Kidney capillary endothelial cell (primary cell): ENCODE measurements at regions not wholly inside any gene's neighbourhood (a gene's known extent, or its start where the extent isn't known, plus 50 kb on each side); places are given as distances from the start of the nearest gene placed in this dataset.
"Not testable (repeated sequence)": the region's sequence is repeated elsewhere in the genome, so short reads cannot be mapped to it uniquely, and the experiment has no call there.

ENCODE experiments used
- DNase-seq: peaks from one replicate; pipeline ENCODE4 v3.0.0-alpha.2; 2018; ENCODE audit warnings: low spot score

- no peak for DNase-seq
Measured at GRCh38 chr16:85517563-85518179, 95.5 kb upstream of the GSE1 start.

DNA sequence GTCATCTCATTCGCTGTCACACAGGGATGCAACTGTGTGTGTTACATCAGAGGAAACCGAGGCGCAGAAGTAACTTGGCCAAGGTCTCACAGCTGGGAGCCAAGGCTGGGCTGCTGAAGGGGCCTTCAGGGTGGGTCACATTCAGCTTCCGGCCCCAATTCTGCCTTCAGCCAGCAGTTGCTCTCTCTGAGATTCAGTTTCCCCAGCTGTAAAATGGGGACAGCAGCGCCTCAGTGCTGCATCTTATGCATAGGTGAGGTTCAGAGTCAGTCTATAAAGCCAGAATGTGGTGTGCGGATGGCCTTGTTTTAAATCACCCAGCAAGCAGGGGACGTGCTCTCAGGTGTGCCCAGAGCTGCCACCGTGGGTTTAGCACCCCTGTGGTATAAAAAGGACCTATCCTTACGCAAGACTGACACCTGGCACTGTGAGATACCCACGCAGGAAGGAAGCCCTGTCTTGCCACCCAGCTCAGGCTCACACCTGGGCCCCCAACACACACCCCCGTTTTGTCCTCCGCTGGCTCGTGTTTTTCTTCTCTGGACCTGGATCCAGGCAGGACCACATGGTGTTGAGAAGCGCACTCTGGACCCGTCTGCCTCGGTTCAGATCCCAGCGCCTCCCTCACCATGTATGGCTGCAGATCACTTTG, 94.6 kb upstream of the GSE1 start:
- DNase-seq: no peak

DNA sequence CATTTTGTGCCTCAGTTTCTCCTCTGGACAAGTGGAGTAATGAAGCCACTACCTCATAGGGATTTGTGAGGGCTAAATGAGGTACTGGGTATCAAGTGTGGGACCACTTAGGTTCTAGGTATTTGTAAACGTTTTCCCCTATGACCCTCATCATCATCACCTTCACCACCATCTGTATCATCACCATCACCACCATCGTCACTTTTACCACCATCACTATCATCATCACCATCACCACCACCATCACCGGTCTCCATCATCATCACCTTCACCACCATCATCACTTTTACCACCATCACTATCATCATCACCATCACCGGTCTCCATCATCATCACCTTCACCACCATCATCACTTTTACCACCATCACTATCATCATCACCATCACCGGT, 94.1 kb upstream of the GSE1 start:
- DNase-seq: not testable (repeated sequence)

DNA sequence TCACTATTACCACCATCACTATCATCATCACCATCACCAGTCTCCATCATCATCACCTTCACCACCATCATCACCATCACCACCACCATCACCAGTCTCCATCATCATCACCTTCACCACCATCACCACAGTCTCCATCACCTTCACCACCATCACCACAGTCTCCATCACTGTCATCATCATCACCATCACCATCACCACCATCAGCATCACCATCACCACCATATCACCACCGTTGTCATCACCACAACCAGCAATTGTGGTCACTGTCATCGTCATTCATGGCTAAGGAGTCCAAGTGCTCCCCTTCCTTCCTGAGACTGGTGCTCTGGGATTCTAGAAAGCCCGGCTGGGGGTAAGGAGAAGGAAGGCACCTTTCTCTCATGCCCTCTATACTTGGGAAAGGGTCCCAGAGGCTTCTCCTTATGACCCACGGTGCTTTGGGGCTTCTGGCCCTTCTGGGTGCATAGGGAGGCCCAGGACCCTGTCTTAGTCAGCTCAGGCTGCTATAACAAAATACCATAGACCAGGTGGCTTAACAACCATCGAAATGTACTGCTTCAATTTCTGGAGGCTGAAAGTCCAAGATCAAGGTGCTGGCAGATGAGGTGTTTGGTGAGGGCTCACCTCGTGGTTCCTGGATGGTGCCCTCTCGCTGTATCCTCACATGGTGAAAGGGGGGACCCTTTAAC, 93.4 kb upstream of the GSE1 start:
- DNase-seq: no peak

GRCh38 chr16:85520853-85521521, 92.1 kb upstream of the GSE1 start:
- DNase-seq: no peak

DNA sequence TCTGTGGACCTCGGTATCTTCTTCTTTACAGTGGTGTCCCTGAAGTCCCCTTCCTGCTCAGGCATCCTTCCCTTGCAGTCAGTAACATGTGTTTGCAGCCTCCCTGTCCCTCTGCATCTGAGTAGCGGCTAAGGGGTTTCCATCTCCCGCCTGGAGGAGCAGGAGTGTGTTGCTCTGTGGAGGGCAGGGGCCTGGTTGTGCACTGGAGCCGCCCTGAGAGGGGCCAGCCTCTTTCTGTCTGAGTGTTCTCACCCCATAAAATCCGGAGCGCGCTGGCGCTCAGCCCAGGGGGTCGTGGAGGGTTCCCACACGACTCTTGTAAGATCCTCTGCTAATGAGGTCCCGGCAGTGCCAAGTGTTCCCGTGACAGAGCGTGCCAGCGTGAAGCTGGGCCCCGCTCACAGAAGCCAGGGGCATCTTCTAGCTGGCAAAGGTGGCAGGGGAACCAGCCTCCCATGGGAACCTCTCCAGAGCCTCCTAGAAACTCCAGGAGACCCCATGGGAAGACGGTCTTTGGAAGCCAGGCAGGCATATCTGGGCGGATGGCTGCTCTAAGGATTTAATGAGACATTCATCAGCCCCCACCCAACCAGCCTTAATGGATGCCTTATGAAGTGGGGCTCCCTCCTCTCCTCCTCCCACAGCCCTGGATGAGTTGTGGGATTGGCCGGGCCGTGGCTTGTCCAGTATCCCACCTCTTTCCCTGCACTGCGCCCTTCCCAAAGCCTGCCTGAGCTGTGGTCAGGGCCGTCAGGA, 91.4 kb upstream of the GSE1 start:
- DNase-seq: no peak

GRCh38 chr16:85522308-85522841, 90.7 kb upstream of the GSE1 start:
- no peak for DNase-seq

DNA sequence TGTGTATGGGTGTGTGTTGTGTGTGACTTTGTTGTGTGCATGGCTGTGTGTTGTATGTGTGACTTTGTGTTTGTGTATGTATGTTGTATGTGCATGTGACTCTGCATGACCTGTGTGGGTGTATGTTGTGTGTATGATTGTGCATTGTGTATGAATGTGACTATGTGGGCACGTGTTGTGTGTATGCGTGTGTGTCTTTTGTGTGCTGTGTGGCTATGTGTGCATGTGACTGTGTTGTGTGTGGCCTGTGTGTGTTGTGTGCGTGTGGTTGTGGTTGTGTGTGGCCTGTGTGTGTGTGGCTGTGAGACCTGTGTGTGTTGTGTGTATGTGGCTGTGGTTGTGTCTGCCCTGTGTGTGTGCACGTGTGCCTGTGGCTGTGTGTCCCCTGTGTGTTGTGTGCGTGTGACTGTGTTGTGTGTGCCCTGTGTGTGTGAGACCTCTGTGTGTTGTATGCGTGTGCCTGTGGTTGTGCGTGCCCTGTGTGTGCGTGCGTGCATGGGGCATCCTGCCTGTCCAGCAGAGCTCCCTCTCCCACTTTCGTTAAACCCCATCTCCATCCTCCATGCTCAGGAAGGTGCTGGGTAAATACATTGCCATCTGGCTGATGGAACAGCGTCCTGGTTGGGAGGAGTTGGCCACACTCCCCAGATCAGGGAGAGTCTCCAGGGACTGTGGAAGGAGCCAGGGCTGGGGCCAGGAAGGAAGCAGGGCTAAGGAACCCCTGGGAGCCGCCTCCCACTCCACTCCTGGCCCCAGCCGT, 90.1 kb upstream of the GSE1 start:
- DNase-seq: no peak

DNA sequence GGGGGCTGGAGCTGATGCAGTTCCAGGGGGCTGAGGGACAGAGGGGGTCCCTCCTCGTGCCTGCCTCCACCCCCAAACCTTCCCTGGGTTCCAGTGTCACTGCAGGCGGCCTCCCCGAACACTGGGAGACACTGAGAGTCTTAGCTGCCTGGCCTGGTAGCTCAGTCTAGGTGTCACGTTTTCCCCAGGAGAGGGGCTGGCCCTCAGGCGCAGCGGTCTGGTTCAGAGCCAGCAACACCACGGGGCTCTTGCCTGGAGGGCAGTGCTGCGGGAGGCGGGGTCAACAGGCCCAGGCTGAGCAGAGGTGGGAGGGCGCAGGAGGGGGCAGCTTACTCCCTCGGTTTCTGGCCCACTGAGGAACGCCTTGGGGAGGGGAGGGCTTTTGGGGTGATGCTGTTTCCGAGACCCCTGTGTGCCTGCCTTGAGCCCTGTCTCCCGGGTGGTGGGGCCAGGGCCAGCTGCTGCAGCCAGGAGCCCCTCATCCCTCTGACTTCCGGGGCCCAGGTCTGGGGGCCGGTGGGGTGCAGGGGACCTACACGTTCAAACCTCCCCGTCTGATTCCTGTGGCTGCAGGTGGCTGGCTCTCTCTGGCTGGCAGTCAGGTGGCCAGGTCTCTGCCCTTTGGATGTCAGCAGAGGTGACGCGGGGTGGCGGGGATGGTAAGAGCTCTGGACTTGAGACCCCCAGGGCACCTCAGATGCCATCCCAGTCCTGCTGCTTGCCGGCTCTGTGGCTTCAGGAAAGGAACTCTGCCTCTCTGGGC, 89.3 kb upstream of the GSE1 start:
- DNase-seq: no peak

GRCh38 chr16:85524365-85524629, 88.8 kb upstream of the GSE1 start:
- no peak for DNase-seq

DNA sequence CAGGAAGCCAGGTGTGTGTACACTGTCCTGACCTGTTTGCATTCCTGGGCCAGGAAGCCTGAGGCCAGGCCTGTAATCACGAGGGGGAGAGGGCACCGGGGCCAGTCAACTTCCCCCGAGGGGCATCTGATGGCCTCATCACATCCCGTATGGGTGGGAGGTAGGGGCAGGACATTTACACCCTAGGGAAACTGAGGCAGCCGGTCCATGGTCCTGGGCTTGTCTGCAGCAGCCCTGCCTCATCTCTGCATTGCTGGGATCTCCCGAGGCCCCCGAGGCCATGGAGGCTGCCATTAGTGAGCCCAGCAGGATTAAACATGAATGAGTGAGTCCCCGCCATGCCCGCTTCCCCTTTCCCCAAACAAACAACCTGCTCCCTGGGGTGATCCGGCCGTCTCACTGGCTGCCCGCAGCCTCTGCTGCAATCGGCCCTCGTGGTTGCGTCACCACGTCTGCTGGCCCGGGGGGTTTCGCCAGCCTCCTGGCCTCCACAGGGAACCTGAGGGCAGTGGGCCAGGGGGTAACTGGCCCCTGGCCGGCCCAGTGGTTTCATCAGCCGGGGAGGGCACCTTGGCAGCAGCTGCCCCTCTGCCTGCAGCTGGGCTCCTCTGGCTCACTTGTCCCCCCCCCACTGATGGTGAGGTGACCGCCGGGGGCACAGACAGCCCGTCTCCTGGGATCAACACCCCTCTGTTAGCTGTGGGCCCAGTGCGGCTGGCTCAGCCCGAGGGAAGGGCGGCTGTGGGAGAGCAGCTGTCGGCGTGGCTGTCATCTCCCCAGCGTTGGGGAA, 88.3 kb upstream of the GSE1 start:
- DNase-seq: no peak

DNA sequence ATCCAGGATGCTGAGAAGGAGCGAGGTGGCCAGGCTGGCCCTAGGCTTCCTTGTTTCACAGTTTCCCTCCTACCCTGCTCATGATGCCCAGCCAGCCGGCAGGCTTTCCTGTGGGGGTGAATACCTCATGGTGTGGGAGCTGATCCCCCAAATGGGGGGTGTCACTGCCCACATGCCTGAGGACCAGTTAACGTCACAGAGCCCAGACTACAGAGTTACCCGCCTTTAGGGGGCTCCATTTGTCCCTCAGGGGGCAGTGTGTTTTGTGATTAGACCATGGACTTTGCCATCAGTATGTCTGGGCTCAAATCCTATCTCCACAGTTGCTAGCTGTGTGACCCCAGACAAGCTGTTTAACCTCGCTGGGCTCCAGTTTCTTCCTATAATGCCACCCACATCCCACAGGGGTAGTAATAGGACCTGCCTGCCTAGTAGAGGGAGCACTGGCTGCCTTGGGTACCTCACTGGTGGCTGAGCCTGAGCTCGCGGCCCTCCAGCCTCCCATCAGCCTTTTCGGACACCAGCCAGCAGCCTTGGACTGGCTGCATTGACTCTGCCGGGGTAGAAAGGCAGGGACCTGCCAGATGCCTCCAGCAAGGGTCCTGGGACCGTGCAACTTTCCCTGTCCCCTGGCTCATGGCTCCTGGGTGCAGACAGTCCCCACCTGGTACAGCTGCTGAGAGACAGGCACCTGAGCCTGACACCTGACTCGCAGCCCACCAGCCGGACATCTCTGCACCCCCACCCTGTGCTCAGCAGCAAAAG, 87.5 kb upstream of the GSE1 start:
- DNase-seq: no peak

DNA sequence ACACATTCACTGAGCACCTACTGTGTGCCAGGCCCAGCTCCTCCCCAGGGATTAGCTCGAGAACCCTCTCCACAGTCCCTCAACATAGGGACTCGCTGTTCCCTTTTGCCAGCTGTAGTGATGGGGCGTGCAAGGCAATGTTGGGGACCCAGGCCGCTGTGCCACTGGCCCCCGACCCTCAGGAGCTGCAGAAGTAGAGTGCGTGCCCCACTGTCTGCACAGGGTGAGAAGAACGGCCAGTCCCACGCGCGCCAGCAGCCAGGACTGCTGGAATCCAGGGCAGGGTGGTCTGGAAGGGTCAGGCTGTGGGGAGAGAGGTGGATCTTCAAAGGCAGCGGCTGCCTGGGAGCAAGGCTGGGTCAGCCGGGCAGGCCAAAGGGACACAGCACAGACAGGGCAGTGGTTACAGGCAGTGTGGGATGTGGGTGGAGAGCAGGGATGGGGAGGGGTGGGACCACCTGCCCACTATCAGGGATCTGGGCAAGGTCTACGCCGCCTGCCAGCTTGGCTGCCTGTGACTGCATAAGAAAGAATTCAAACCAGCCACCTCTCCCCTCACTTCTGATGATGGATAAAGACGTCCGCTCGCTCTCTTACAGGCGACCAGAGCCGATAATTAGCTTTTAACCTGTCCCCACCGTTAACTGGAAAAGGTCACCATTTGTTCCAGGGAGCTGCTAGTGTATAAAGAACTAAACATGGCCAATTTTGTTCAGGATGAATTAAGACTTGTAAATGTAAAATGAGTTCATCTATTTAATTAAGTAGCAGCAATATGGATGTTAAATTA, 86.7 kb upstream of the GSE1 start:
- no peak for DNase-seq

DNA sequence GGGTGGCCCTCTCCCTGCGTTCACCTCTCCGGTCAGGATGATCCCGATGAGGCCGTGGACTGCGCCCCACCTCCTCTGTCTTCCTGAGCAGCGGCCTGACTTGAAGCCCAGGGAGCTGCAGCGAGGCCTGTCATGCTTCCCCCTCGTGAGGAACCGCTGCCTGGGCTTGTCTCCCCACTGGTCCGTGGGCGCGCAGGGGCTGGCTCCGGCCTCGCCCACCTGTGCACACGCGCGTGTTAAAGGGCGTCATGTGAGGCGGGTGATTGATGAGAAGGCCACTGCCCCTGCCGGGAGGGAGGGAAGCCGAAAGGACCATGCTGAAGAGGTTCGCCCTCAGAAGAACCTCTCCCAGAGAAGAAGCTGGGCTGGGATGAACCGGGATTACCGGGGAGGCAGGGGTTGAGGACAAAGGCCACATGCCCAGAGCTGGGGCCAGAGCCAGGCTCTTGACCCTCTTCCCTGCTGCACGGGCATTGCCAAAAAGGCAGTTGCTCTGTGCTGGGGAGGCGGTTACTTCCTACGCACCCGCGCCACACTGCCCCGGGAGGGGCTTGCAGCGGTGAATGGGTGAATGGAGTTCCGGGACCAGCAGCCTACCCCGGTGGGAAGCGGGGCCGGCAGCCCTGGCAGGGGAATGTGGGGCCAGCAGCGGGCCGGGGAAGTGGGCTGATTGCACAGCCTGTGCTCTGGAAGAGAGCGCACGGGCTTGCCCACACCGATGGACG, 85.9 kb upstream of the GSE1 start:
- DNase-seq: no peak

GRCh38 chr16:85527767-85528297, 85.3 kb upstream of the GSE1 start:
- DNase-seq: no peak

- DNase-seq: no peak
Measured at GRCh38 chr16:85528528-85529387, 84.4 kb upstream of the GSE1 start.
